K562 (cell line): ENCODE measurements at regions not wholly inside any gene's neighbourhood (a gene's known extent, or its start where the extent isn't known, plus 50 kb on each side); places are given as distances from the start of the nearest gene placed in this dataset.

Experiments
- ATF7 ChIP-seq: fragments of 450-650 bp; IDR thresholded peaks from 2 replicates; pipeline ENCODE4 v1.7.1; 2014; ENCODE audit warnings: mild to moderate bottlenecking, moderate library complexity
- SMARCA5 ChIP-seq: fragments of 450-650 bp; IDR thresholded peaks from 2 replicates; pipeline ENCODE4 v1.6.1; 2016
- TGIF2 ChIP-seq: sonication (generic); formaldehyde crosslinking; IDR thresholded peaks from 2 replicates; pipeline ENCODE4 v1.8.1; 2022; ENCODE audit warnings: mild to moderate bottlenecking, missing genetic modification reagents, moderate library complexity

DNA sequence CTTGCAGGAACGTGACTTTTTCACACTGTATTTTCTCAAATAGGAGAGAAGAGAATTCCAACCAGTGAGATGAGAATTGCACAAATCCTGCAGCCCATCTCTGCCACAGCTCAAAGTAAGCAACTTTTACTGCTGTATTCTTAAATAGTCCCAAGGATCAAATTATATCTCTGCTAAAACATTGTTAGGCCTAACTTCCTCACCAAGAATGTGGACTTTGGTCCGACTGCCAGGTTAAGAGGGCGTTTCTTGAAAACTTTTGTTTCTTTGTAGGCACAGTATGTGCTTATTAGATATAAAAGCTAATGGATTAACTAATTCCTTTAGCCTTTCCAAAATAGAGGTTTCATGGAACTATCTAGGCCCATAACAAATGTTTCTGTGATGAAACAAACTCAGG, 61.4 kb upstream of the IFNG-AS1 start:
- TF ChIP-seq ATF7 (no peak), SMARCA5 (no peak), TGIF2 (CRISPR knock-in tag) (no peak)
